ENCODE measurements at regions not wholly inside any gene's neighbourhood (a gene's known extent, or its start where the extent isn't known, plus 50 kb on each side); places are given as distances from the start of the nearest gene placed in this dataset.

GRCh38 chr11:109994907-109995306, 98.3 kb upstream of the ZC3H12C start:
- H3K36me3 ChIP-seq: no peaks in the 10 kb centered on the region
- no peaks in the 10 kb centered on the region for H3K27me3 ChIP-seq
- no peaks in the 10 kb centered on the region for H3K9me3 ChIP-seq (ENCODE audit: low read depth)
- H3K4me1 ChIP-seq (ENCODE audit: low read depth): no peaks in the 10 kb centered on the region
- DNase-seq (ENCODE audit: low read depth in 1 of 2, low spot score in 1 of 2): peak in 1 of 2 donors; percentile 10
- no peak for TF ChIP-seq CTCF (IDR thresholded peaks at IDR 0.05; ENCODE audit: low read depth, low read length)
- H3K27ac ChIP-seq: no peak overlapping the region
- H3K4me3 ChIP-seq: no peak overlapping the region

GRCh38 chr11:109996060-109996459, 97.1 kb upstream of the ZC3H12C start:
- no peak overlapping the region for H3K27ac ChIP-seq
- H3K36me3 ChIP-seq: no peaks in the 10 kb centered on the region
- H3K27me3 ChIP-seq: no peaks in the 10 kb centered on the region
- no peaks in the 10 kb centered on the region for H3K4me1 ChIP-seq (ENCODE audit: low read depth)
- no peak overlapping the region for H3K4me3 ChIP-seq
- no peak for DNase-seq (ENCODE audit: low read depth in 1 of 2, low spot score in 1 of 2)
- TF ChIP-seq CTCF (IDR thresholded peaks at IDR 0.05; ENCODE audit: low read depth, low read length): no peak
- H3K9me3 ChIP-seq (ENCODE audit: low read depth): no peaks in the 10 kb centered on the region

- Histone ChIP-seq H3K36me3 (no peaks in the 10 kb centered on the region), H3K4me3 (no peak overlapping the region), H3K27ac (no peak overlapping the region), H3K4me1 (ENCODE audit: low read depth) (no peaks in the 10 kb centered on the region), H3K27me3 (no peaks in the 10 kb centered on the region), H3K9me3 (ENCODE audit: low read depth) (no peaks in the 10 kb centered on the region)
- no peak for DNase-seq (ENCODE audit: low read depth in 1 of 2, low spot score in 1 of 2)
- TF ChIP-seq CTCF (IDR thresholded peaks at IDR 0.05; ENCODE audit: low read depth, low read length): no peak
Observed at GRCh38 chr11:109998921-109999320, 94.3 kb upstream of the ZC3H12C start.

GRCh38 chr11:110000031-110000502, 93.1 kb upstream of the ZC3H12C start:
- Histone ChIP-seq H3K27ac (no peak overlapping the region), H3K4me1 (ENCODE audit: low read depth) (no peaks in the 10 kb centered on the region), H3K4me3 (no peak overlapping the region), H3K27me3 (no peaks in the 10 kb centered on the region), H3K36me3 (no peaks in the 10 kb centered on the region), H3K9me3 (ENCODE audit: low read depth) (no peaks in the 10 kb centered on the region)
- TF ChIP-seq CTCF (IDR thresholded peaks at IDR 0.05; ENCODE audit: low read depth, low read length): no peak
- peak; percentile 14 to 86 for DNase-seq (ENCODE audit: low read depth in 1 of 2, low spot score in 1 of 2)

GRCh38 chr11:110000850-110001249, 92.3 kb upstream of the ZC3H12C start:
- no peak overlapping the region for H3K4me3 ChIP-seq
- no peaks in the 10 kb centered on the region for H3K9me3 ChIP-seq (ENCODE audit: low read depth)
- H3K27ac ChIP-seq: no peak overlapping the region
- no peak for DNase-seq (ENCODE audit: low read depth in 1 of 2, low spot score in 1 of 2)
- no peaks in the 10 kb centered on the region for H3K4me1 ChIP-seq (ENCODE audit: low read depth)
- TF ChIP-seq CTCF (IDR thresholded peaks at IDR 0.05; ENCODE audit: low read depth, low read length): no peak
- H3K36me3 ChIP-seq: no peaks in the 10 kb centered on the region
- H3K27me3 ChIP-seq: no peaks in the 10 kb centered on the region

- TF ChIP-seq CTCF (IDR thresholded peaks at IDR 0.05; ENCODE audit: low read depth, low read length): no peak
- Histone ChIP-seq H3K4me1 (ENCODE audit: low read depth) (no peaks in the 10 kb centered on the region), H3K27me3 (no peaks in the 10 kb centered on the region), H3K4me3 (no peak overlapping the region), H3K9me3 (ENCODE audit: low read depth) (no peaks in the 10 kb centered on the region), H3K27ac (no peak overlapping the region), H3K36me3 (no peaks in the 10 kb centered on the region)
- DNase-seq (ENCODE audit: low read depth in 1 of 2, low spot score in 1 of 2): no peak
Observed at GRCh38 chr11:110003426-110003825, 89.8 kb upstream of the ZC3H12C start.
